ENCODE measurements at regions not wholly inside any gene's neighbourhood (a gene's known extent, or its start where the extent isn't known, plus 50 kb on each side); places are given as distances from the start of the nearest gene placed in this dataset.

- no peak for TF ChIP-seq CTCF (IDR thresholded peaks at IDR 0.05; ENCODE audit: poor library complexity, severe bottlenecking)
- DNase-seq (ENCODE audit: low spot score) (no peak), ATAC-seq (ENCODE audit: low read depth) (no peak)
- Histone ChIP-seq H3K36me3 (ENCODE audit: low read depth) (no peaks in the 10 kb centered on the region), H3K4me3 (ENCODE audit: severe bottlenecking) (no peak overlapping the region), H3K27ac (ENCODE audit: poor library complexity, severe bottlenecking) (no peak overlapping the region), H3K4me1 (ENCODE audit: insufficient read depth, poor library complexity, severe bottlenecking) (no peaks in the 10 kb centered on the region), H3K27me3 (ENCODE audit: insufficient read depth, poor library complexity, severe bottlenecking) (peaks cover 3% of the 10 kb centered on the region), H3K9me3 (ENCODE audit: severe bottlenecking) (no peaks in the 10 kb centered on the region)
These were observed 496.2 kb upstream of the RGS18 start for GRCh38 chr1:191662051-191662450.

GRCh38 chr1:191662746-191663145 is 495.5 kb upstream of the RGS18 start:
- ATAC-seq (ENCODE audit: low read depth) = no peak

GRCh38 chr1:191668525-191668924 is 489.7 kb upstream of the RGS18 start:
- TF ChIP-seq CTCF (IDR thresholded peaks at IDR 0.05; ENCODE audit: poor library complexity, severe bottlenecking) = no peak
- Histone ChIP-seq H3K4me3 (ENCODE audit: severe bottlenecking) (no peak overlapping the region), H3K27me3 (ENCODE audit: insufficient read depth, poor library complexity, severe bottlenecking) (no peaks in the 10 kb centered on the region), H3K27ac (ENCODE audit: poor library complexity, severe bottlenecking) (no peak overlapping the region), H3K36me3 (ENCODE audit: low read depth) (no peaks in the 10 kb centered on the region), H3K4me1 (ENCODE audit: insufficient read depth, poor library complexity, severe bottlenecking) (peaks cover 9% of the 10 kb centered on the region), H3K9me3 (ENCODE audit: severe bottlenecking) (no peaks in the 10 kb centered on the region)
- ATAC-seq (ENCODE audit: low read depth) (no peak), DNase-seq (ENCODE audit: low spot score) (no peak)

More at GRCh38 chr1:191662746-191663145, 495.5 kb upstream of the RGS18 start:
- Histone ChIP-seq H3K27me3 (ENCODE audit: insufficient read depth, poor library complexity, severe bottlenecking) (peaks cover 3% of the 10 kb centered on the region), H3K9me3 (ENCODE audit: severe bottlenecking) (no peaks in the 10 kb centered on the region), H3K4me1 (ENCODE audit: insufficient read depth, poor library complexity, severe bottlenecking) (no peaks in the 10 kb centered on the region), H3K4me3 (ENCODE audit: severe bottlenecking) (no peak overlapping the region), H3K27ac (ENCODE audit: poor library complexity, severe bottlenecking) (no peak overlapping the region), H3K36me3 (ENCODE audit: low read depth) (no peaks in the 10 kb centered on the region)
- no peak for TF ChIP-seq CTCF (IDR thresholded peaks at IDR 0.05; ENCODE audit: poor library complexity, severe bottlenecking)
- no peak for DNase-seq (ENCODE audit: low spot score)

- no peak overlapping the region for H3K4me3 ChIP-seq (ENCODE audit: severe bottlenecking)
- H3K27me3 ChIP-seq (ENCODE audit: insufficient read depth, poor library complexity, severe bottlenecking) = no peaks in the 10 kb centered on the region
- peaks cover 9% of the 10 kb centered on the region for H3K4me1 ChIP-seq (ENCODE audit: insufficient read depth, poor library complexity, severe bottlenecking)
- no peak for DNase-seq (ENCODE audit: low spot score)
- no peaks in the 10 kb centered on the region for H3K9me3 ChIP-seq (ENCODE audit: severe bottlenecking)
- ATAC-seq (ENCODE audit: low read depth) = no peak
- no peak overlapping the region for H3K27ac ChIP-seq (ENCODE audit: poor library complexity, severe bottlenecking)
- no peak for TF ChIP-seq CTCF (IDR thresholded peaks at IDR 0.05; ENCODE audit: poor library complexity, severe bottlenecking)
- H3K36me3 ChIP-seq (ENCODE audit: low read depth) = no peaks in the 10 kb centered on the region
These were observed 488.6 kb upstream of the RGS18 start for GRCh38 chr1:191669629-191670028.

GRCh38 chr1:191671236-191671635 is 487.0 kb upstream of the RGS18 start:
- no peak for TF ChIP-seq CTCF (IDR thresholded peaks at IDR 0.05; ENCODE audit: poor library complexity, severe bottlenecking)
- ATAC-seq (ENCODE audit: low read depth) (no peak), DNase-seq (ENCODE audit: low spot score) (no peak)
- no peaks in the 10 kb centered on the region for H3K36me3 ChIP-seq (ENCODE audit: low read depth)
- no peaks in the 10 kb centered on the region for H3K27me3 ChIP-seq (ENCODE audit: insufficient read depth, poor library complexity, severe bottlenecking)
- no peak overlapping the region for H3K27ac ChIP-seq (ENCODE audit: poor library complexity, severe bottlenecking)
- no peak overlapping the region for H3K4me3 ChIP-seq (ENCODE audit: severe bottlenecking)
- H3K4me1 ChIP-seq (ENCODE audit: insufficient read depth, poor library complexity, severe bottlenecking) = peaks cover 9% of the 10 kb centered on the region
- H3K9me3 ChIP-seq (ENCODE audit: severe bottlenecking) = no peaks in the 10 kb centered on the region
